ENCODE measurements at regions not wholly inside any gene's neighbourhood (a gene's known extent, or its start where the extent isn't known, plus 50 kb on each side); places are given as distances from the start of the nearest gene placed in this dataset.
"Not testable (repeated sequence)": the region's sequence is repeated elsewhere in the genome, so short reads cannot be mapped to it uniquely, and the experiment has no call there.

- DNase-seq = not testable (repeated sequence)
These were observed 51.5 kb upstream of the CDC42EP3 start for GRCh38 chr2:37722971-37723370.

DNA sequence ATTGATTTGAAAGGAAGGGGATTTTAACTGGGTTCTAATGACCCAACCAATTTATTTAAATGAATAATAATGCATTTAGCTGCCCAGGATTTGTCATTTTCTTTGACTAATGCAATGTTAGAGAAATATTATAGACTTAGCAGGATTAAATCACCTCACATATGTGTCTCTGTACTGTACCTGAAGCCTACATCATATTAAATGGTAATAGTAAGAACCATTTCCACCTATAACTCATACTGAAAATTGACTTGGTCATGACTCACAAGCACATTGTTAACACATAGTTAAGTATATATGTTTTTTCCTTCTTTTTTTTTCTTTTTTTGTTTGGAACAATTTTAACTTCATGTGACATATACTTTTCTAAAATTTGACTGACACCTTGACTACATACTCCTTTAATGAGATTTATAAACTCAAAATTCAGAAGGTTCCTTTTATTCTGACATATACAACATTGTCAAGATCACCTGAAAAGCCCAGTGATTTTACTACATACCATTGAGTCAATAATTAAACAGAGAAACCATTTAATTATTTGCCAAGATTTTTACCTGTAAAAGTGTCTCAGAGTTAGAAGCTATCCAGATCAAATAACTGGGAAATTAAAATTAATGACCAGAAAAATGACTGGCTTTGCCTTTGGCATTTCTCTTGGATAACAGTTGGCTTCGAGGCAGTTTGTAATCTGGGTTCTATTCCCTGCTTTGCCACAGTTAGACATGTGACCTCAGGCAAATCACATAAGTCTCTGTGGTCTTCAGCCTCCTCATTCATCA, 58.8 kb upstream of the CDC42EP3 start:
- DNase-seq = peak; percentile 48

GRCh38 chr2:37732412-37732811, 61.0 kb upstream of the CDC42EP3 start:
- DNase-seq = not testable (repeated sequence)

GRCh38 chr2:37733251-37733650, 61.8 kb upstream of the CDC42EP3 start:
- peak; percentile 26 for DNase-seq

DNA sequence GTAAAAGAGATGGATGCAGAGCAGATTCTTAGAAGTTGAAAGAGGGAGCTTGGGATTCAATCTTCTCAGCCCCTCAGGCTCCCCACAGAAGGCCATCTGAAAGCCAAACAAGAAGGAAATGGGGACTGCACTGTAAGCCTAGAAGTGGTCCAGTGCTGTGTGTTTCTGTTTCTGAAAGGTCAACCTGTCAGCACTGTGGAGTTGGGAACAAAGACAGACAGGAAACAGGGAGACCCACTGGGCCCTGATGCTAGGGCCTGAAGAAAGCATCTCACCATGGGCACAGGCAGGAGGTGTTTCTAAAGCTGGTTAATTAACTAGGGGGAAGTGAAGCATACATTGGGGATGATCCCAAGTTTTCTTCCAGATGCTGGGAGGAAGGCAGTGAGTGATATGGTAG, 62.5 kb upstream of the CDC42EP3 start:
- peak; percentile 22 for DNase-seq

DNA sequence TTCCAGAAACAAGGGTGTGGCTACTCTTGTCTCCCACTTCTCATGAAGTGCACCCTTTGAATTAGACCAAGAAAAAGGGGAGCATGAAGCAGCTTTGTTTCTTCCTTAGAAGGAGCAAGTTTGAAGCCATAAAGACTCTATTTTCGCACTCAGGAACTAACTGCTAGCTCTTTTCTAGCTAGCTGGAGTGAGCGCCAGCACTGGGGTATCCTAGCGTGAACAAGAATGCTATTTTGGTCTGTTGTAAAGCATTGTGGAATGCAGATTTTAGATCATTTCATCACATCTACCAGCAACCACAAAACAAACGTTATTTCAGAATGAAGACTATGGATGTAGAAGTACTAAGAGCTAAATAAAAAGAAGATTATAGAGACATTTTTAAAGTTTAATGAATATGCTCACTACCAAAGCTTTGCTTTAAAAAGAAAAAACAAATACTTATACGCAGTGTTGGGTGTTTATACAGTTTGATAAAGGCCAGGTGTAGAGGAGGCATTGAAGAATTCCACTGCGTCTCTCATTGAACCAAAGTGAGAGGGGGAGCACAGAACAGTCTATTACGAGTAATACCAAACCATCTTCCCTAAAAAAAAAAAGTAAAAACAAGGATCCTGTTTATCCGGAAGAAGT, 63.6 kb upstream of the CDC42EP3 start:
- DNase-seq = not testable (repeated sequence)

- peak; percentile 61 for DNase-seq
These were observed 64.1 kb upstream of the CDC42EP3 start for GRCh38 chr2:37735524-37735910.

DNA sequence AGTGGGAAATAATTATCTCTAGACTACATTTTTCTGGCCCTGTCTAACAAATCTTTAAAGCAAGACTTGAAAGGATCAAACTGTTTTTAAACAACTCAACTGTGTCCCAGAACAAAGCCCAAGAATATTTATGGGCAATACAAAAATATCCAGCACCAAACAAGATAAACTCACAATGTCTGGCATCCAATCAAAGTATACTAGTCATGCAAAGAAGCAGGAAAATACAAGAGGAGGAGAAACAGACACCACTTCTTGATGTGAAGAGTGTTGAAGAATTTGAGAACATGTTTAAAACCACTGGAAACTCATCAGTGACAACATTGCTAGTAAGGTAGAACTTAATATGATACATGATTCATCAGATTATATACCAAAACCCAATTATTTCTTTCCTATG, 66.1 kb upstream of the CDC42EP3 start:
- no peak for DNase-seq

DNA sequence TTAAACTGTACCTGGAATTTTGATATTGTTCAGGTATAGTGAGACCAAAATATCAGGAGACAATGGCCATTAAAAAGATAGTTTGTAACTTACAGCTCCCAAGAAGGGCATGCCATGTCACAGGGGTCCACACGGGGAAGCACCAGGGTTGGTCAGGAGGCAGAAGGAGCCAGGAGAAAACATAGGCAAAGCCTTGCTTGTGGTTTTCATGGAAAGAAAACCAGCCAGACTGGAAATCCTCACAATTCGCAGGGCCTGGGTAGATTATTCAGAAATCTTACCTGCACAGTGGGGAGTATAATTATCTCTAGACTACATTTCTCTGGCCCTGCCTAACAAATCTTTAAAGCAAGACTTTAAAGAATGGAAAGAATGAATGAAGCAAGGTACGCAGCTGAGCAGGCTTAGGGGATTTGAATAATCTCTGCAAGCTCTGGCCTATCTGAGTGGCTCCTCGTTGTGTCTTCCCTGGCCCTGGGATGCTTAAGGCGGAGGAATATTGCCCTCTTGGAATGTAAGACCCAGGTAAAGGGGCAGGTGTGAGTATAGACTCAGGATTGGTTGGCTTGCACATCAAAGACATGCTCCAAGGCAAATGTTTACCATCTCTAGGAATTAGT, 66.9 kb upstream of the CDC42EP3 start:
- DNase-seq = no peak

- DNase-seq = no peak
These were observed 67.7 kb upstream of the CDC42EP3 start for GRCh38 chr2:37739153-37739552.

DNA sequence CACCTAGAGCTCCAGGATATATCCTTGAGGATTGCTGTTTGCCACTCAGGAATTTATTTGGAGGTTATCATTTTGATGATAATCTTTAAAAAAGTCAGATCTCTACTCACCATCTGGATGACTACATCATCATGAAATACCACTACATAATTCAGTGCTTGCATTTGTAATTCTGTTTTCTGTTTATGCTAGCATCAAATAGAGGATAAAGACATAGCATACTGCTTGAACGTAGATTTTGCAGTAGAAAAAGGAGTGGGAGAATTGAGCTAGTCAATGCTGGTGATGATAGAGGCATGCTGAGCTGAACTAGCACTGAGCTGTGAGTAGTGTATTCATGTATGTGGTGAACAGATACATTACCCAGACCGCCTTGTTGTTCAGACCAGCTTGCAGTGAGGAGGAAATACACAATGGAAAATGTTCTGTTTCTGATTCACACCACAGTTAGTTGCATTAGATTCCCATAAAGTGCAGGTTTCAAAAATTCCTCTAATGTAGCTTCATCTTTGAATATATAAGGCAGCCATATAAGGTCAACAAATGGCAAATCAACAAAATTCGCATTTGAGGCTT, 68.8 kb upstream of the CDC42EP3 start:
- no peak for DNase-seq

- DNase-seq = no peak
These were observed 70.8 kb upstream of the CDC42EP3 start for GRCh38 chr2:37742286-37742685.

DNA sequence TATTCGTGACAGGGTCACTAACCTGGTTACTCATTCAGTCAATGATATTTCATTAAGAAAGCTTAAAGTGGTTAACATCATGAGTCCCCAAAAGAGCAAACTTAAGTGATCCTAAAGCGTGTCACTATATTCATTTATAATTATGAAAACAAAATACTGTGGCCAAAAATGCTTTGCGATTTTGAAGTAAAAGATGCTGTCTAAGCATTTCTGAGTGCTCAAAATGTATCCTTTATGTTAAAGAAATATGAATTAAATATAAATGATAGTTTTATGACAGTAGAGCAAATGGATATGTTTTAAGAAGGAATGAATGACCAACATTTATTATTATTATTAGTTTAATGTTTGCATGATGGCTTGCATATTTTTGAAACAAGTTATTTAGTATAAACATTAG, 72.6 kb upstream of the CDC42EP3 start:
- DNase-seq = no peak

GRCh38 chr2:37744961-37745360, 73.5 kb upstream of the CDC42EP3 start:
- DNase-seq = not testable (repeated sequence)

- DNase-seq = not testable (repeated sequence)
These were observed 74.6 kb upstream of the CDC42EP3 start for GRCh38 chr2:37746011-37746410.

DNA sequence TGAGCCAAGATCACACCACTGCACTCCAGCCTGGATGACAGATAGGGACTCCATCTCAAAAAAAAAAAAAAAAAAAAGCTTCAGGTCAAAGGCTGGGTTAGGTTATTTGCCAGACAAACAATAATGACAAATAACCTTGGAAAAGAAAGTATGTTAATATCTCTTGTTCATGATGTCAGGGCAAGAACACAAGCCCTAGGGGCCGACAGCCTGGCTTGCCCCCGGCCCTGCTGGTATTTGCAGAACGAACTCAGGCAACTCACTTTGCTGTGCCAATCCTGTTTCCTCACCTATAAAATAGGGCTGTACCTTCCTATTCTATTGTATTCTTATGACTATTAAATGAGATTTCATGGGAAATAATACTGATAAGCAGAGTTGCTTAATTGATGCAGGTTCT, 75.4 kb upstream of the CDC42EP3 start:
- no peak for DNase-seq

DNA sequence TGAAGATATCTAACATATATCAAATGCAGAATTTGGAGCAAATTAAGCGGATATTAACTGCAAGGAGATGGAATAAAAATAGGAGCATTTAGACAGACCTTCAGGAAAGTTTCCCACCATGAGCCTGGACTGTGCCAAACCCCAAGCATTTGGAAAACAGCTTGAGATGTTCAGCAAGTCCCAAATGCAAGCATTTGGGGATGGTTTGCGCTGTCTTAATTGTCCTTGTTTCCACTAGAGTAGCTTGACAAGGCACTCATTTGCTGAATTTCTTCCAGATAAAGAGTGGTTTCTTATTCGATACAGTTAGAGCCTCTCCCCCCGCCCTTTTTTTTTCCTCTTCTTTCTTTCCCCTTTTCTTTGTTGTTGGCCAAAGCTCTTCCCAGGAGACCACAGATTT, 77.1 kb upstream of the CDC42EP3 start:
- DNase-seq = no peak

GRCh38 chr2:37750286-37750685, 78.8 kb upstream of the CDC42EP3 start:
- DNase-seq = not testable (repeated sequence)

DNA sequence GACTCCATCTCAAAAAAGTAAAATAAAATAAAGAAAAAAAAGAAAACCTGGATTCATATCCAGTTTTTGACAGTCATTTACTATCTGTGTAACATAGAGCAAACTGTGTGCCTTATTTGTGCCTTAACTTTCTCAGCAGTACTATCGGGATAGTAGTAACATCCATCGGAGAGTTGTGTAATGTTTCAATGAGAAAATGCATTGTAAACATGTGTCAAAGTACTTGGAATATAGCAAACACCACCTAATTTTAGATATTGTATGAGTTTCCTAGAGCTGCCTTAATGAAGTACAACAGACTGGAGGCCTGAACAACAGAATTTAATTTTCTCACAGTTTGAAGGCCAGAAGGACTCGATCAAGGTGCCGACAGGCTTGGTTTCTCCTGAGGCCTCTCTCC, 81.3 kb upstream of the CDC42EP3 start:
- DNase-seq = no peak

DNA sequence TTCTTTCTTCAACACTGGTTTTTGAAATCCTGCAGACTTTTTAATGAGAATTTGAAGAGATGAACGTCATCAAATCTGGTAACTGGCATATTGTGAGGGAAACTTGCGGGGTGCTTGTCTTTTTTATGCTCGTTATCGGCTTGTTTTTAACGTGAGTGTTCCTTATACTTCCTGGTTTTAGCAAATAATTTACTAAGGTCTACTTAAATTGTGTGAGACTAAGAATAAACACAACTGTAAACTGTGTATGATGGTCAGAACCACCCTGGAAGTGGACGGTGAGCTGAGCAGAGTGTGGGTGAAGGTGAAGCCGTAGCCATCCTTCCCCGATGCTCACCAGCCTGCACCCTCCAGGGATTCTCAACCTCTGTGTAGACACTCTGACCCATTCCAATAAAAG, 82.3 kb upstream of the CDC42EP3 start:
- no peak for DNase-seq

GRCh38 chr2:37755961-37756559, 84.6 kb upstream of the CDC42EP3 start:
- DNase-seq = not testable (repeated sequence)

DNA sequence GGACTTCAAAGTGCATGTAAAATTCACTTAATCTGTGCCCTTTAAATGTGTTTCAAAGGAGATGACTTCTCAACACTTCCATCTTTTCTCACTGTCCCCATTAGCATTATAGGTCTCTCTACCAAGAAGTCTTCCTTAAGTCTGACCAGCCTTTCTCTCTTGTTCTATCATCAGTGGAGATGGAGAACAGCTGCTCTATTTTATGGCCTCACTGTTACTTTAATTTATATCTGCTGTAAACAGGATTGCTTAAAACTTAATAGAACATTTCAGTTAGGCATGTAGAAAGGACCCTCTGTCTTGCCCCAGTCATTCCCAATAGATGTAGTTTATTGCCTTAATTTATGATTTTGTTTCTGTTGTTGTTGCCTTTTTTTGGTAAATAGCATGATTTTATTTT, 86.0 kb upstream of the CDC42EP3 start:
- DNase-seq = not testable (repeated sequence)

GRCh38 chr2:37758141-37758601, 86.7 kb upstream of the CDC42EP3 start:
- not testable (repeated sequence) for DNase-seq
